MCF 10A (cell line): ENCODE measurements at regions not wholly inside any gene's neighbourhood (a gene's known extent, or its start where the extent isn't known, plus 50 kb on each side); places are given as distances from the start of the nearest gene placed in this dataset.

ENCODE experiments used
- BruUV-seq: library from RNA; stranded (reverse); fragments of 400-500 nt; replicated peaks from 2 replicates; lab custom pipeline; 2021; lab: Mats Ljungman, UMichigan
- CTCF ChIA-PET: fragments of 300-600 bp; sonication (Branson Sonifier 250); formaldehyde crosslinking; extraction: SDS; loops from one replicate; lab custom pipeline; 2021; ENCODE audit warnings: antibody characterized with exemption, inconsistent platforms; lab: Yijun Ruan, JAX
- POLR2A ChIA-PET: fragments of 300-600, 350-650 bp; sonication (Branson Sonifier 250); formaldehyde crosslinking; extraction: SDS; loops from one replicate; lab custom pipeline; 2020; ENCODE audit warnings: antibody characterized with exemption, inconsistent platforms; lab: Yijun Ruan, JAX
- DNase-seq: peaks from one replicate; pipeline ENCODE4 v3.0.0-alpha.2; 2018; ENCODE audit not compliant: unreplicated experiment
- H3K27ac Mint-ChIP-seq: one replicate; pipeline ENCODE4 v1.8.0; 2022; ENCODE audit warnings: mild to moderate bottlenecking, low read depth, mixed read lengths; ENCODE audit not compliant: unreplicated experiment
- H3K27me3 Mint-ChIP-seq: one replicate; pipeline ENCODE4 v1.8.0; 2022; ENCODE audit warnings: mixed read lengths; ENCODE audit not compliant: insufficient read depth, unreplicated experiment
- H3K36me3 Mint-ChIP-seq: one replicate; pipeline ENCODE4 v1.8.0; 2022; ENCODE audit warnings: mild to moderate bottlenecking, moderate library complexity, mixed read lengths; ENCODE audit not compliant: insufficient read depth, unreplicated experiment
- H3K4me1 Mint-ChIP-seq: one replicate; pipeline ENCODE4 v1.8.0; 2022; ENCODE audit warnings: mixed read lengths; ENCODE audit not compliant: insufficient read depth, unreplicated experiment
- H3K4me3 Mint-ChIP-seq: one replicate; pipeline ENCODE4 v1.8.0; 2022; ENCODE audit warnings: mild to moderate bottlenecking, moderate library complexity, mixed read lengths; ENCODE audit not compliant: unreplicated experiment
- H3K9me3 Mint-ChIP-seq: one replicate; pipeline ENCODE4 v1.8.0; 2022; ENCODE audit warnings: mixed read lengths; ENCODE audit not compliant: unreplicated experiment
- intact Hi-C: fragments of 100-400 bp; cut with micrococcal nuclease; formaldehyde crosslinking; loops from 2 replicates; pipeline ENCODE4 v1.14.1; 2022
- TF ChIP-seq, protein P1 (sequence below): fragments of 200-600 bp; IDR thresholded peaks from one replicate; pipeline ENCODE4 v1.8.0; 2022; ENCODE audit warnings: antibody characterized with exemption, mild to moderate bottlenecking; ENCODE audit not compliant: unreplicated experiment

- TF ChIP-seq, protein P1, sequence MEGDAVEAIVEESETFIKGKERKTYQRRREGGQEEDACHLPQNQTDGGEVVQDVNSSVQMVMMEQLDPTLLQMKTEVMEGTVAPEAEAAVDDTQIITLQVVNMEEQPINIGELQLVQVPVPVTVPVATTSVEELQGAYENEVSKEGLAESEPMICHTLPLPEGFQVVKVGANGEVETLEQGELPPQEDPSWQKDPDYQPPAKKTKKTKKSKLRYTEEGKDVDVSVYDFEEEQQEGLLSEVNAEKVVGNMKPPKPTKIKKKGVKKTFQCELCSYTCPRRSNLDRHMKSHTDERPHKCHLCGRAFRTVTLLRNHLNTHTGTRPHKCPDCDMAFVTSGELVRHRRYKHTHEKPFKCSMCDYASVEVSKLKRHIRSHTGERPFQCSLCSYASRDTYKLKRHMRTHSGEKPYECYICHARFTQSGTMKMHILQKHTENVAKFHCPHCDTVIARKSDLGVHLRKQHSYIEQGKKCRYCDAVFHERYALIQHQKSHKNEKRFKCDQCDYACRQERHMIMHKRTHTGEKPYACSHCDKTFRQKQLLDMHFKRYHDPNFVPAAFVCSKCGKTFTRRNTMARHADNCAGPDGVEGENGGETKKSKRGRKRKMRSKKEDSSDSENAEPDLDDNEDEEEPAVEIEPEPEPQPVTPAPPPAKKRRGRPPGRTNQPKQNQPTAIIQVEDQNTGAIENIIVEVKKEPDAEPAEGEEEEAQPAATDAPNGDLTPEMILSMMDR = no peak
These were observed 54.1 kb upstream of the NUDT7 start for GRCh38 chr16:77668201-77668600.

DNA sequence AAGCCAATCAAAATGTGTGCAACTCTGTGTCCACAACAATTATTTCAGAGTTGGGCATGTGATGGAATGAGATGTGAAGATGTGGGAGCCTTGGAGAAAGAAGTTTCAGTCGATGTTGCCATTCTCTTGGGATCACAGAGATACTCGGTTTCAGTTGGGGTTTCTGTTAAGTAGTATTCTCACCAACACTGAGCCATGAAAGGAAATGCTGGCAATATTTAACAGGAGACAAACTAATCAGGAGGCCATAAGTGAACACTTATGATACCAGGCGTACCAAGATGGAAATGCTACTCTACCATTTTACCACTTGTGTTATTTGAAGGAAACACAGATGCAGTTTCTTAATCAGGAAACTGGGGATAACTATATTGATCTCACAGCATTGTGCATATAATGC, 53.3 kb upstream of the NUDT7 start:
- Mint-ChIP-seq H3K4me1 (no peaks in the 10 kb centered on the region), H3K9me3 (no peaks in the 10 kb centered on the region), H3K27ac (no peak overlapping the region), H3K36me3 (no peaks in the 10 kb centered on the region), H3K27me3 (peaks cover 22% of the 10 kb centered on the region), H3K4me3 (no peak overlapping the region)
- POLR2A ChIA-PET = no interaction called here
- DNase-seq = no peak
- intact Hi-C loops = no loop called here
- CTCF ChIA-PET = interaction anchor here (1.0 to 1.4 kb wide), 2 partner anchors 9 to 430 kb away, joined by 3 read pairs; partner anchors contain the start of gene WWOX
- TF ChIP-seq, protein P1 = no peak
- no TSS peak for BruUV-seq

More at GRCh38 chr16:77668201-77668600, 54.1 kb upstream of the NUDT7 start:
- ChIA-PET POLR2A (no interaction called here), CTCF (interaction anchor here (0.5 to 1.0 kb wide), 3 partner anchors 8 to 336 kb away, joined by 3 read pairs; no protein-coding TSS in a partner anchor)
- BruUV-seq = no TSS peak
- DNase-seq = no peak
- Mint-ChIP-seq H3K4me1 (no peaks in the 10 kb centered on the region), H3K9me3 (no peaks in the 10 kb centered on the region), H3K27me3 (peaks cover 17% of the 10 kb centered on the region), H3K36me3 (no peaks in the 10 kb centered on the region), H3K4me3 (no peak overlapping the region), H3K27ac (no peak overlapping the region)
- intact Hi-C loops = no loop called here
